HG03097 (cell line): ENCODE measurements at regions not wholly inside any gene's neighbourhood (a gene's known extent, or its start where the extent isn't known, plus 50 kb on each side); places are given as distances from the start of the nearest gene placed in this dataset.
"Not testable (repeated sequence)": the region's sequence is repeated elsewhere in the genome, so short reads cannot be mapped to it uniquely, and the experiment has no call there.

Source experiments
- ATAC-seq: cut with Tn5 transposase; IDR thresholded peaks from one replicate; pipeline ENCODE4 v1.9.1; 2021; ENCODE audit not compliant: unreplicated experiment, low FRiP score

DNA sequence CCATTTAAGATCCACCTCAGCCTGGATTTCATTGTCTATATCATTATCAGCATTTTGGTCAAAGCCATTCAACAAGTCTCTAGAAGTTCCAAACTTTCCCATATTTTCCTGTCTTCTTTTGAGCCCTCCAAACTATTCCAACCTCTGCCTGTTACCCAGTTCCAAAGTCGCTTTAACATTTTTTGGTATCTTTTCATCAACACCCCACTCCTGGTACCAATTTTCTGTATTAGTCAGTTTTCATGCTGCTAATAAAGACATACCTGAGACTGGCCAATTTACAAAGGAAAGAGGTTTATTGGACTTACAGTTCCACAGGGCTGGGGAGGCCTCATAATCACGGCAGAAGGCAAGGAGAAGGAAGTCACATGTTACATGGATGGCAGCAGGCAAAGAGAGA, 982.9 kb downstream of the TAF11L14 start:
- not testable (repeated sequence) for ATAC-seq

GRCh38 chr5:18630458-18631045, 996.3 kb downstream of the TAF11L14 start:
- ATAC-seq = no peak

DNA sequence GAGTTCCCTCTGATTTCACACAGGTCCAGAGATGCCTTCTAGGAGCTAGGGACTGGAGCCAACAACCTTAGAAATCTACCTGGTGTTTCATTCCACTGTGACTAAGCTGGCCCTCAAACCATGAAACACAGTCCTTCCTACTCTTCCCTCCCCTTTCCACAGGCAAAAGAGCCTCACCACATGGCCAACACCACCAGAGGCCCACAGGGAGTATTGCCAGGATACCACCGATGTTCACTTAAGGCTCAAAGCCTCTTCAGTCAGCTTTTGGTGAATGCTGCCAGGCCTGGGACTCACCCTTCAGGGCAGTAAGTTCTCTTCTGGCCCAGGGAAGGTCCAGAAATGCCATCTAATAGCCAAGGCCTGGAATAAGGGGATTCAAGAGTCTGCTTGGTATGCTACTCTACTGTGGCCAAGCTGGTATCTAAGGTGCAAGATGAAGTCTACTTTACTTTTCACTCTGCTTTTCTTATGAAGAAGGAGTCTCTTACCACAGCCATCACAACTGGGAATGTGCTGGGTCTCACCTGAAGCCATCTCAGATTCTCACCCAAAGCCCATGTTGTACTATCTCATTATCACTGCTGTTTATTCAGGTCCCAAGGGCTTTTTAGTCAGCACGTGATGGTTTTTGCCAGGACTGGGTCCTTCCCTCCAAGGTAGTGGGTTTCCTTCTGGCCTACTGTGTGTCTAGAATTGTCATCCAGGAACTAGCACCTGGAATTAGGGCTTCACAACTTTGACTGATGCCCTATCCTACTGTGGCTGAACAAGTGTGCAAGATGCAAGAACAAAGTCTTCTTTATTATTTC, 1018.4 kb downstream of the TAF11L14 start:
- ATAC-seq = no peak

DNA sequence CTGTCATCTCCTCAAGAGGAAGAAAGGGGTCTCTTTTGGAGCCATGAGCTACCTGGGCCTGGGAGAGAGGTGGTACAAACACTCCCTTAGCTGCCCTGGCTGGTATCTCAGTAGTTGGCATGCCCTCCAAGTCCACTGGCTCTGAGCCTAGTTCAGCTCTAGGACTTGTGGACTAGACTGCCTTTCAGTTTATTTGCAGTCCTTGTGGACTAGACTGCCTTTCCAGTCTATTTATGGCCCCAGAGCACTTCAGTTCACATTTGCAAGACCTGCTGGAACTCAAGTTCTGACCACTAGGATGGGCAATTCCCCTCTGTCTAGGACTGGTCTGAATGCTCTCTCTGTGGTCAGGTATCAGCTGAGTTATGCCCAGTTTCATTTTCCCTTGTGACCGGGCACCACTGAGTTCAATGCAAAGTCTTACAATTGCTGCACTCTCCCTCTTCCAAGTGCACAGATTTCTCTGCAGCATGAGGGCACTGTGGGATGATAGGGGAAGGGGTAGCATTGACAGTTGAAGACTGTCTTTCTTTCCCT, 1019.0 kb downstream of the TAF11L14 start:
- ATAC-seq = no peak

DNA sequence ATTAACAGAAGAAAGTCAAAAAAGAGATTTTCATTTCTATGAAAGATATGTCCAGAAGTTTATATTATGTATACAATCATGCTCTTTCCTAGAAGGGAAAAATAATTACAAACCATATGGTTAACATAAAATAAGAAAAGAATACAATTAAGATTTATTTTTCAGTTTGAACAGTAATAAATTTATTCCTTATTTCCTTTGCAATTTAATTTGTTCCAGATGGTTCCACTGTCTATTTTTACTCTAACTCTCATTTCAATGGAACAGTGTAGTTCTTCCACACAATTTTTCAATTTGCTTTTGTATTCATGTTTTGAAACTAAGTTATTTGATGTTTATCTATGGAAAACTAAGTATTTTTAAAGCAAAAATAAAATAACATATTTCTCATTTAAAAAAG, 1026.3 kb downstream of the TAF11L14 start:
- no peak for ATAC-seq

GRCh38 chr5:18662231-18662630, 1028.0 kb downstream of the TAF11L14 start:
- no peak for ATAC-seq

GRCh38 chr5:18674212-18674611, 1040.0 kb downstream of the TAF11L14 start:
- not testable (repeated sequence) for ATAC-seq

GRCh38 chr5:18675041-18675440, 1040.8 kb downstream of the TAF11L14 start:
- no peak for ATAC-seq

GRCh38 chr5:18686253-18686652, 1052.0 kb downstream of the TAF11L14 start:
- no peak for ATAC-seq

GRCh38 chr5:18687429-18687828, 1053.2 kb downstream of the TAF11L14 start:
- no peak for ATAC-seq

- no peak for ATAC-seq
Observed at GRCh38 chr5:18699681-18700080, 1065.4 kb downstream of the TAF11L14 start.

DNA sequence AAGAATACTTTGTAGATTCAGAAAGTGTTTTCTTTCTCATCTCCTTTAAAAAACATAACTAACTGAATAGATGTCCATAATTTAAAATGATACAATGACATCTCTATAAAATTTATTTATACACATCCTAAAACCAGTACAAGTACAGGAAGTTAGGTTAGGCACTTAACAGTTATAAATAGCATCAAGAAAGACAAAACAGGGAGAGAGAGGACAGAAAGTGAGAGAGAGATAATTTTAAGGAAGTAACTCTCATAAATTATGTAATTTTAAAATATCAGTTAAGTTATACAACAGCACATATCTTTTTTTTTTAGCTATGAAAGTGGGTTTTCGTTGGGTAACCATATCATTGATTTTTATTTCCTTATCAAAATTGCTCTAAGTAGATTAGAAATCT, 1068.6 kb downstream of the TAF11L14 start:
- no peak for ATAC-seq

DNA sequence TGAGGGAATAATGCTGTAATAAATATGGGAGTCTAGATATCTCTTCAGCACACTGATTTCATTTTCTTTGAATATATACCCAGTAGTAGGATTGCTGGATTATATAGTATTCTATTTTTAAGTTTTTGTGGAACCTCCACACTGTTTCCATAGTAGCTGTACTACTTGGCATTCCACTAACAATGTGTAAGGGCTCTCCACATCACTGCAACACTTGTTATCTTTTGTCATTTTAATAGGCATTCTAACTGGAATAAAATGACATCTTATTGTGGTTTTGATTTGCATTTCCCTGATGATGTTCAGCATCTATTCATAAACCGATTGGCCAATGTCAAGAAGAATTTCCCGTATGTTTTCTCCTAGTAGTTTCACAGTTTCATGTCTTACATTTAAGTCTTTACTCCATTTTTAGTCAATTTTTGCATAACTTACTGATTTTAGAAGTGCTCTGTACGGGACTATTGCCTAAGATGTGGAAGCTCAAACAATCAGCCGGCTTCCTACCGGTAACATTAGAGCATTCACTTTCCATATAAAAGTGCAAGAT, 1078.8 kb downstream of the TAF11L14 start:
- ATAC-seq = no peak

GRCh38 chr5:18720002-18720401, 1085.7 kb downstream of the TAF11L14 start:
- ATAC-seq = no peak

DNA sequence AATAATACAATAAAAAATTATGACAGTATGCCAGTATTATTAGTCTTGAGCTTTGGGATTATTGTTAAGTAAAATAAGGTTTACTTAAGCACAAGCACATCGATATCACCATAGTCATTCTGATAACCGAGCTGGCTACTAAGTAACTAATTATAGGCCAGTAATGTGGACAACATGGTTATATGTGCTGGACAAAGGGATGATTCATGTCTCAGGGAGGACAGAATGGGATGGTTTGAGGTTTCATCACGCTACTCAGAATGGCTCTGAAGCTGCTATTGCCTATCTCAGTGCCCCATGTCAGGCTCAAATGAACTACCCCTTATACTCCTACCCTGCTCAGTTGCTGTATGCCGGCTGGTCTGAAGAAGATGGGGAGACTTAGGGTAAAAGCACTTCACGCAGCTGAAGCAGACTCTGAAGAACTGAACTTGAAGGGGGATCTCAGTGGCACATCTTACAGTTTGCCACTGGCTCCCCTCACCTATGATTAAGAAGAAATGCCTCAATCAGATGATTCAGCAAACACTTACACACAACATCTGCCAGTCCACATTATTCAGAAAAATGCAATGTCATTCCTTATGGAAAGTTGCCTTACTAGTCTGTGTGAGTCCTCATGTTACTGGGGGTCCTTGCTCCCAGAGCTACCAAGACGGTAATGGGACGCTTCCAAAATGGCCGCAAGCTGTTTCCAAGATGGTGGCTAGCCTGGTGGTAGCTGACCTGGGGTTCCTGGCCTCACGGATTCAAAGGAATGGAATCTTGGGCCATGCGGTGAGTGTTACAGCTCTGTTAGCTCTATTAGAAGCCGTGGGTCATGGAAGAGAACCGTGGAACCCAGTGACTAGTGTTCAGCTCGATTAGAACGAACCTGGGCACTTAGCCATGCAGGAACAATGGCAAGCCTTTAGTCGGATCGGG, 1098.6 kb downstream of the TAF11L14 start:
- ATAC-seq = no peak

DNA sequence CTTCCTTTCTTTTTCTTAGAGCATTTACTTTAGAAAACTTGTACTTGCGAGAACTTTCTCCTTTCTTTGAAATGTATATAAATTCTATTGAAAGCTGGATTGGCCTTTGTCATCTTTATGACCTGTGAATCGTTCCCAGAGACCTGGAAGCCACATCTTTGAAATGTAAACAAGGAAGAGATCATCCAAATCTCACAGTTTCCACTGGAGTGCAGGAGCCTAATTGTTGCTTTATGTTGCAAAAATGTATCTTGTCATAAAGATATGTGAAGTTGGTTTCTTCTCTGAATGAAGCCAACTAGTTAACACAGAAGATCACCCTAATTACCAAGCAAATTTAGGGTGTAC, 1101.8 kb downstream of the TAF11L14 start:
- ATAC-seq = no peak

- not testable (repeated sequence) for ATAC-seq
Observed at GRCh38 chr5:18736736-18737135, 1102.5 kb downstream of the TAF11L14 start.

DNA sequence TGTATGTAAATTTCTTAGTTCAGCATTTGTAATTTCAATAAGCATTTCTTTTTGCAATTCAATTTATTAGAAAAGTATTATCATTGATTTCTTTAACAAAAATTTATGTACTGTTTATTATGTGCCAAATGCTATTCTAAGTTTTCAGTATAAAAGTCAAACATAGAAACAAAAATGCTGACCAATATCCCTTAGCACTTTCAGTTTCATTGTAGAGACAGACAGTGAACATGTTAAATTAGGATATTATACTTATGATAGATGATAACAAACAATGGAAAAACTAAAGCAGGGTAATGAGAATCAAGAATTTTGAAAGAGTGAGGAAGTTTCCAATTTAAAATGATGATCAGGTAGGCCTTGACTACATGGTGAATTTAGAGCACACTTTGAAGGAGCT, 1106.0 kb downstream of the TAF11L14 start:
- peak; percentile 46 for ATAC-seq

DNA sequence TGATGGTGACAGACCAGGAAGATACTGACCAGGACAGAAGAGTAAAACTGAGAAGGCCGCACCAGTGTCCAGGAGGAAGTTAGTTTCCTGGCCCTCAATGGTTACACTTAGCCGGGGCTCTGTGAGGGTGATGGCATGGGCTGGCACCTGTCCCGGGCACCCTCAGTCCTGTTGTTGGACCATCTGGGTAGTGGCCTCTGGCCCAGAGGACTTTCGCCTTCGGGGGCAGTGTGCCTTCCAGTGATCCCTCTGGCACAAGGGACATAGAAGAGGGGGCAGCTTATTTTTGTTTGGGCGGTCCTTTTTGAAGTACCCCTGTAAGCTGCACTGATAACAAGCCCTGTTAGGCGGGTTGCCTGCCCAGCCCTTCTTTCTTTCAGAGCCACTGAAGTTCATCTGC, 1108.6 kb downstream of the TAF11L14 start:
- no peak for ATAC-seq

GRCh38 chr5:18744441-18744840, 1110.2 kb downstream of the TAF11L14 start:
- ATAC-seq = no peak
